H9 (cell line): ENCODE measurements at regions not wholly inside any gene's neighbourhood (a gene's known extent, or its start where the extent isn't known, plus 50 kb on each side); places are given as distances from the start of the nearest gene placed in this dataset.

Source experiments
- DNase-seq: peaks from one replicate; pipeline ENCODE4 v3.0.0-alpha.2; 2017
- H2AFZ ChIP-seq: one replicate; pipeline ENCODE4 v1.6.1; 2013; ENCODE audit warnings: mild to moderate bottlenecking, low read length, control low read depth, moderate library complexity
- H2AK5ac ChIP-seq: 2 replicates; pipeline ENCODE4 v1.6.1; 2013; ENCODE audit warnings: low read length, control low read depth, mixed read lengths; ENCODE audit not compliant: insufficient read length
- H2BK120ac ChIP-seq: one replicate; pipeline ENCODE4 v1.6.1; 2013; ENCODE audit warnings: low read depth, mild to moderate bottlenecking, low read length, control low read depth, inconsistent platforms; ENCODE audit not compliant: poor library complexity, severe bottlenecking
- H2BK12ac ChIP-seq: 2 replicates; pipeline ENCODE4 v1.6.1; 2013; ENCODE audit warnings: low read length, control low read depth, mixed read lengths, low read depth; ENCODE audit not compliant: insufficient read length
- H2BK15ac ChIP-seq: 2 replicates; pipeline ENCODE4 v1.6.1; 2013; ENCODE audit warnings: low read depth, low read length, control low read depth
- H2BK20ac ChIP-seq: one replicate; pipeline ENCODE4 v1.6.1; 2013; ENCODE audit warnings: low read depth, mild to moderate bottlenecking, low read length, control low read depth, inconsistent platforms; ENCODE audit not compliant: poor library complexity, severe bottlenecking
- H2BK5ac ChIP-seq: 2 replicates; pipeline ENCODE4 v1.6.1; 2013; ENCODE audit warnings: low read length, control low read depth, mixed read lengths; ENCODE audit not compliant: insufficient read length
- H3K14ac ChIP-seq: 2 replicates; pipeline ENCODE4 v1.6.1; 2013; ENCODE audit warnings: low read length, control low read depth; ENCODE audit not compliant: insufficient read depth
- H3K18ac ChIP-seq: 2 replicates; pipeline ENCODE4 v1.6.1; 2013; ENCODE audit warnings: low read depth, mild to moderate bottlenecking, mixed read lengths, low read length, control low read depth; ENCODE audit not compliant: insufficient read length
- H3K23ac ChIP-seq: 2 replicates; pipeline ENCODE4 v1.6.1; 2013; ENCODE audit warnings: low read length, control low read depth, mixed read lengths, low read depth; ENCODE audit not compliant: insufficient read length
- H3K23me2 ChIP-seq: 2 replicates; pipeline ENCODE4 v1.6.1; 2013; ENCODE audit warnings: low read depth, mild to moderate bottlenecking, mixed read lengths, low read length, control low read depth; ENCODE audit not compliant: insufficient read length, poor library complexity, severe bottlenecking
- H3K27ac ChIP-seq: 2 replicates; pipeline ENCODE4 v1.5.1; 2013; ENCODE audit warnings: low read length, control low read depth, mixed read lengths, low read depth; ENCODE audit not compliant: insufficient read length
- H3K27me3 ChIP-seq: 2 replicates; pipeline ENCODE4 v1.6.1; 2013; ENCODE audit warnings: low read length, control low read depth, inconsistent platforms; ENCODE audit not compliant: insufficient read depth
- H3K4ac ChIP-seq: 2 replicates; pipeline ENCODE4 v1.6.1; 2013; ENCODE audit warnings: low read depth, mild to moderate bottlenecking, control low read depth, inconsistent platforms, low read length, moderate library complexity
- H3K4me1 ChIP-seq: 2 replicates; pipeline ENCODE4 v1.6.1; 2013; ENCODE audit warnings: low read length, control low read depth, inconsistent platforms; ENCODE audit not compliant: insufficient read depth
- H3K4me2 ChIP-seq: 2 replicates; pipeline ENCODE4 v1.6.1; 2013; ENCODE audit warnings: low read length, control low read depth, mixed read lengths; ENCODE audit not compliant: insufficient read length, insufficient read depth
- H3K56ac ChIP-seq: 2 replicates; pipeline ENCODE4 v1.6.1; 2013; ENCODE audit warnings: low read depth, mild to moderate bottlenecking, mixed read lengths, low read length, control low read depth; ENCODE audit not compliant: insufficient read length
- H3K79me1 ChIP-seq: 2 replicates; pipeline ENCODE4 v1.6.1; 2013; ENCODE audit warnings: low read depth, mild to moderate bottlenecking, moderate library complexity, low read length, control low read depth, inconsistent platforms; ENCODE audit not compliant: insufficient read depth, poor library complexity, severe bottlenecking
- H3K79me2 ChIP-seq: 2 replicates; pipeline ENCODE4 v1.6.1; 2013; ENCODE audit warnings: low read length, control low read depth, inconsistent platforms; ENCODE audit not compliant: insufficient read depth
- H3K9ac ChIP-seq: 2 replicates; pipeline ENCODE4 v1.6.1; 2013; ENCODE audit warnings: low read length, control low read depth, mixed read lengths; ENCODE audit not compliant: insufficient read length; ENCODE audit errors: extremely low read depth
- H3K9me3 ChIP-seq: one replicate; pipeline ENCODE4 v1.6.1; 2013; ENCODE audit warnings: low read depth, low read length, inconsistent platforms; ENCODE audit not compliant: control insufficient read depth
- H3T11ph ChIP-seq: one replicate; pipeline ENCODE4 v1.6.1; 2013; ENCODE audit warnings: mild to moderate bottlenecking, low read length, control low read depth, inconsistent platforms
- H4K20me1 ChIP-seq: one replicate; pipeline ENCODE4 v1.6.1; 2013; ENCODE audit not compliant: control insufficient read depth, insufficient read length, insufficient read depth
- H4K5ac ChIP-seq: 2 replicates; pipeline ENCODE4 v1.6.1; 2013; ENCODE audit warnings: low read depth, mild to moderate bottlenecking, mixed read lengths, low read length, control low read depth; ENCODE audit not compliant: insufficient read length
- H4K8ac ChIP-seq: replicated peaks from 2 replicates; pipeline ENCODE4 v1.6.1; 2013; ENCODE audit warnings: low read length, control low read depth, mixed read lengths, low read depth; ENCODE audit not compliant: insufficient read length
- H4K91ac ChIP-seq: 2 replicates; pipeline ENCODE4 v1.6.1; 2013; ENCODE audit warnings: low read depth, mild to moderate bottlenecking, moderate library complexity, mixed read lengths, low read length, control low read depth; ENCODE audit not compliant: insufficient read length
- H3K27ac Mint-ChIP-seq, 3 experiments: 2 replicates in 2 of 3; 3 replicates in 1 of 3; pipeline ENCODE4 v1.8.0; 2020 to 2021; ENCODE audit warnings: mixed read lengths in 3 of 3, mild to moderate bottlenecking in 1 of 3, moderate library complexity in 1 of 3
- H3K27me3 Mint-ChIP-seq: 2 replicates; pipeline ENCODE4 v1.8.0; 2021; ENCODE audit warnings: low read depth, mild to moderate bottlenecking, moderate library complexity, mixed read lengths
- H3K36me3 Mint-ChIP-seq, 3 experiments: 2 replicates in 2 of 3; 3 replicates in 1 of 3; pipeline ENCODE4 v1.8.0; 2020 to 2021; ENCODE audit warnings: low read depth in 3 of 3, mixed read lengths in 3 of 3; ENCODE audit not compliant: insufficient read depth in 1 of 3
- H3K4me1 Mint-ChIP-seq, 2 experiments: 2 replicates each; pipeline ENCODE4 v1.8.0; 2020; ENCODE audit warnings: mixed read lengths in 2 of 2
- H3K4me3 Mint-ChIP-seq, 2 experiments: 2 replicates in 1 of 2; 3 replicates in 1 of 2; pipeline ENCODE4 v1.8.0; 2020 to 2021; ENCODE audit warnings: mild to moderate bottlenecking in 2 of 2, mixed read lengths in 2 of 2, moderate library complexity in 1 of 2
- H3K9me3 Mint-ChIP-seq, 2 experiments: 2 replicates in 1 of 2; 3 replicates in 1 of 2; pipeline ENCODE4 v1.8.0; 2020; ENCODE audit warnings: mild to moderate bottlenecking in 2 of 2, mixed read lengths in 2 of 2, moderate library complexity in 1 of 2
- WGBS: extraction: QIAGEN DNeasy Blood & Tissue Kit; methylation state at CpG from one replicate; pipeline ENCODE4 v1.1.7; 2013; ENCODE audit warnings: missing lambda C conversion rate, low lambda C conversion rate, mixed read lengths; ENCODE audit not compliant: insufficient read length; ENCODE audit errors: extremely low coverage; 5-methylcytosine and 5-hydroxymethylcytosine counted together
- TF ChIP-seq, protein P1 (sequence below): fragments of 200-600 bp; sonication (generic); conservative IDR thresholded peaks from 3 replicates; pipeline ENCODE4 v1.8.0; 2021; ENCODE audit warnings: antibody characterized with exemption, mild to moderate bottlenecking

DNA sequence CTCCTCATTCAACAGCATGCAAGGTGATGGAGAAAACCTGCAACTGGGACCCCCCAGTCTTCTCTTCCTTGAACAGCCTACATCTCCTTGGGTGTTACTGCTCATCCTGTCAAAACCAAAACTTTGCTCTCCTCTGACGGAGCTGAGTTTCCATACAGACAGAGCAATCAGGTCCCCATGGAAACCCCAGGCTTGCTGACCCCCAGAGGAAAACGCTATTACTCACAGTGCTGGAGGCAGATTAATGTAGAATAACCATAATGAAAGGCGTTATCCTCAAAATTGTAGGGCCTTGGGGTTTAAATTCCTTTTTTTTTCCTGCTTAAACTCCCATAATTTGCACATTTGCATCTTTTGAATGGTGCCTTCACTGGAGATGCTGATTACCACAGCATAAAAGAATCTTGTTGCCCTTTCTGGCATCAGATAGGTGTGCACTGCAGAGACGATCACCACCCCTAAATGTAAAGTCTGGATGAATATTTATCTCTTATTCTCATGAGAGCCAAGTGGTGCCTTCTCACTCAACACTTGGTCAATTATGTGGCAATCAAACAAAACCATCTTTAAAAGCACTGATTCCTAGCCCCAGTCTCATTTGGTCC is 126.3 kb downstream of the MSX2 start:
- no peaks in the 10 kb centered on the region for H4K20me1 ChIP-seq
- H3K4me2 ChIP-seq = no peak overlapping the region
- no peak overlapping the region for H3K4me3 Mint-ChIP-seq
- no peak overlapping the region for H3T11ph ChIP-seq
- no peak overlapping the region for H3K4ac ChIP-seq
- H2BK5ac ChIP-seq = no peak overlapping the region
- no peaks in the 10 kb centered on the region for H3K4me1 ChIP-seq
- WGBS = no CpG with 5 or more reads among the region's 4 CpGs
- no peak overlapping the region for H2AFZ ChIP-seq
- H3K23ac ChIP-seq = no peak overlapping the region
- no peak overlapping the region for H4K5ac ChIP-seq
- no peak overlapping the region for H3K18ac ChIP-seq
- H3K27me3 Mint-ChIP-seq = peaks cover 10% of the 10 kb centered on the region
- no peak overlapping the region for H2BK15ac ChIP-seq
- H3K36me3 Mint-ChIP-seq = peaks cover 0 to 5% (median 2%) of the 10 kb centered on the region in 3 experiments; a peak in 2 of 7 replicates
- H4K91ac ChIP-seq = no peak overlapping the region
- no peak overlapping the region for H3K27ac ChIP-seq
- H3K56ac ChIP-seq = no peak overlapping the region
- no peak for DNase-seq
- no peak overlapping the region for H2BK20ac ChIP-seq
- no peaks in the 10 kb centered on the region for H3K79me1 ChIP-seq
- H3K9ac ChIP-seq = no peak overlapping the region
- H2BK120ac ChIP-seq = no peak overlapping the region
- no peaks in the 10 kb centered on the region for H3K9me3 ChIP-seq
- no peak overlapping the region for H2AK5ac ChIP-seq
- H3K14ac ChIP-seq = no peak overlapping the region
- peaks cover 0 to 5% of the 10 kb centered on the region in 2 experiments; a peak in 2 of 5 replicates for H3K9me3 Mint-ChIP-seq
- no peaks in the 10 kb centered on the region for H3K79me2 ChIP-seq
- no peak overlapping the region for H3K27ac Mint-ChIP-seq
- H3K4me1 Mint-ChIP-seq = peaks cover 5% of the 10 kb centered on the region in 2 experiments
- TF ChIP-seq, protein P1, sequence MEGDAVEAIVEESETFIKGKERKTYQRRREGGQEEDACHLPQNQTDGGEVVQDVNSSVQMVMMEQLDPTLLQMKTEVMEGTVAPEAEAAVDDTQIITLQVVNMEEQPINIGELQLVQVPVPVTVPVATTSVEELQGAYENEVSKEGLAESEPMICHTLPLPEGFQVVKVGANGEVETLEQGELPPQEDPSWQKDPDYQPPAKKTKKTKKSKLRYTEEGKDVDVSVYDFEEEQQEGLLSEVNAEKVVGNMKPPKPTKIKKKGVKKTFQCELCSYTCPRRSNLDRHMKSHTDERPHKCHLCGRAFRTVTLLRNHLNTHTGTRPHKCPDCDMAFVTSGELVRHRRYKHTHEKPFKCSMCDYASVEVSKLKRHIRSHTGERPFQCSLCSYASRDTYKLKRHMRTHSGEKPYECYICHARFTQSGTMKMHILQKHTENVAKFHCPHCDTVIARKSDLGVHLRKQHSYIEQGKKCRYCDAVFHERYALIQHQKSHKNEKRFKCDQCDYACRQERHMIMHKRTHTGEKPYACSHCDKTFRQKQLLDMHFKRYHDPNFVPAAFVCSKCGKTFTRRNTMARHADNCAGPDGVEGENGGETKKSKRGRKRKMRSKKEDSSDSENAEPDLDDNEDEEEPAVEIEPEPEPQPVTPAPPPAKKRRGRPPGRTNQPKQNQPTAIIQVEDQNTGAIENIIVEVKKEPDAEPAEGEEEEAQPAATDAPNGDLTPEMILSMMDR = no peak
- no peak overlapping the region for H4K8ac ChIP-seq
- H3K23me2 ChIP-seq = no peaks in the 10 kb centered on the region
- no peaks in the 10 kb centered on the region for H3K27me3 ChIP-seq
- no peak overlapping the region for H2BK12ac ChIP-seq
